ENCODE measurements at regions not wholly inside any gene's neighbourhood (a gene's known extent, or its start where the extent isn't known, plus 50 kb on each side); places are given as distances from the start of the nearest gene placed in this dataset.

DNA sequence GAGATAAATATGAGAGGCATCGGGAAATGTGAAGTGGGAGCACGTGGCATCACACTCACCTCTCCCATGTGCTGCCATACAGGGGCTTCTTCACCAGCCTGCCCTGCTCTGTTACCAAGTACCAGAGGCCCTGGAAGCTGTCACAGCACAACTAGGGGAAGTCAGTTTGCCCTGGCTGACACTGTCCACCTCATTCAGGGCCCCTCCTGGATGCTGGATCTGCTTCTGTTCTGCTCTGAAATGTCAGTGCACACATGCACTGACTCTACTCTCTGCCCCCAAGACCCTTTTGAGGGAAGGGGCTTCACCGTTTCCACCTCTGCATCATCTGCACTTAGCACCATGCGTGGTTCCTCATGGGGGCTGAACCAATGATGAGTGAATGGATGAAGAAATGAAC is 311.1 kb downstream of the EN1 start:
- TF ChIP-seq POLR2A (IDR thresholded peaks at IDR 0.05), result no peak
- TF ChIP-seq, protein P1, sequence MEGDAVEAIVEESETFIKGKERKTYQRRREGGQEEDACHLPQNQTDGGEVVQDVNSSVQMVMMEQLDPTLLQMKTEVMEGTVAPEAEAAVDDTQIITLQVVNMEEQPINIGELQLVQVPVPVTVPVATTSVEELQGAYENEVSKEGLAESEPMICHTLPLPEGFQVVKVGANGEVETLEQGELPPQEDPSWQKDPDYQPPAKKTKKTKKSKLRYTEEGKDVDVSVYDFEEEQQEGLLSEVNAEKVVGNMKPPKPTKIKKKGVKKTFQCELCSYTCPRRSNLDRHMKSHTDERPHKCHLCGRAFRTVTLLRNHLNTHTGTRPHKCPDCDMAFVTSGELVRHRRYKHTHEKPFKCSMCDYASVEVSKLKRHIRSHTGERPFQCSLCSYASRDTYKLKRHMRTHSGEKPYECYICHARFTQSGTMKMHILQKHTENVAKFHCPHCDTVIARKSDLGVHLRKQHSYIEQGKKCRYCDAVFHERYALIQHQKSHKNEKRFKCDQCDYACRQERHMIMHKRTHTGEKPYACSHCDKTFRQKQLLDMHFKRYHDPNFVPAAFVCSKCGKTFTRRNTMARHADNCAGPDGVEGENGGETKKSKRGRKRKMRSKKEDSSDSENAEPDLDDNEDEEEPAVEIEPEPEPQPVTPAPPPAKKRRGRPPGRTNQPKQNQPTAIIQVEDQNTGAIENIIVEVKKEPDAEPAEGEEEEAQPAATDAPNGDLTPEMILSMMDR (IDR thresholded peaks at IDR 0.05), result no peak
- 74 to 85% (median 76%) methylated on average over 4 of the region's 4 CpGs for WGBS, 4 donors
- Histone ChIP-seq H3K27ac (no peak overlapping the region), H3K4me1 (no peaks in the 10 kb centered on the region), H3K4me3 (no peak overlapping the region), H3K9me3 (no peaks in the 10 kb centered on the region), H3K36me3 (no peaks in the 10 kb centered on the region), H3K27me3 (peaks cover 0 to 3% (median 0%) of the 10 kb centered on the region in 9 donors)
- ATAC-seq (no peak), DNase-seq (no peak)
- intact Hi-C loops (cut with DNase I), result no loop called here

DNA sequence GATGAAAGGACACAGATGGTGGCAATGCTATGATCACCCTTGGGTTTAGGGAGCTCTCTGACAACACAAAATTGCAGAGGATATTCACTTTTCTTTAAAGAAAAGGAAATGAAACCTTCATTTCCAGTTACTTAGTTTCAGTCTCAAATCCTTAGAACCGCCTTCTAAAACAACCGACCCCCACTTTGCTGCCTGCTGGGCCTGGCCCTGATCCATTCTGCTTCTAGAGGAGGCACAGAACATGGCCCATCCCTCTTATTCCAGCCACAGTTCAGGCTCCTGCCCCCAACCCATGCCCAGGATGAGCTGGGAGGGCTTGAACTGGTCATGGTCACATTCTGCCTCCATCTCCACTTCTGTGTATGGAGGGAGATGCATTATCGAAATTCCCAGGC is 311.6 kb downstream of the EN1 start:
- intact Hi-C loops (cut with DNase I), result no loop called here
- H3K27me3 ChIP-seq, result peaks cover 0 to 3% (median 0%) of the 10 kb centered on the region in 9 donors
- no peak overlapping the region for H3K27ac ChIP-seq
- TF ChIP-seq, protein P1 (IDR thresholded peaks at IDR 0.05), result no peak
- no peak for TF ChIP-seq POLR2A (IDR thresholded peaks at IDR 0.05)
- 69 to 90% (median 81%) methylated on average over 3 of the region's 3 CpGs for WGBS, 4 donors
- H3K9me3 ChIP-seq, result no peaks in the 10 kb centered on the region
- DNase-seq, result no peak
- H3K4me1 ChIP-seq, result no peaks in the 10 kb centered on the region
- ATAC-seq, result no peak
- no peaks in the 10 kb centered on the region for H3K36me3 ChIP-seq
- H3K4me3 ChIP-seq, result no peak overlapping the region

DNA sequence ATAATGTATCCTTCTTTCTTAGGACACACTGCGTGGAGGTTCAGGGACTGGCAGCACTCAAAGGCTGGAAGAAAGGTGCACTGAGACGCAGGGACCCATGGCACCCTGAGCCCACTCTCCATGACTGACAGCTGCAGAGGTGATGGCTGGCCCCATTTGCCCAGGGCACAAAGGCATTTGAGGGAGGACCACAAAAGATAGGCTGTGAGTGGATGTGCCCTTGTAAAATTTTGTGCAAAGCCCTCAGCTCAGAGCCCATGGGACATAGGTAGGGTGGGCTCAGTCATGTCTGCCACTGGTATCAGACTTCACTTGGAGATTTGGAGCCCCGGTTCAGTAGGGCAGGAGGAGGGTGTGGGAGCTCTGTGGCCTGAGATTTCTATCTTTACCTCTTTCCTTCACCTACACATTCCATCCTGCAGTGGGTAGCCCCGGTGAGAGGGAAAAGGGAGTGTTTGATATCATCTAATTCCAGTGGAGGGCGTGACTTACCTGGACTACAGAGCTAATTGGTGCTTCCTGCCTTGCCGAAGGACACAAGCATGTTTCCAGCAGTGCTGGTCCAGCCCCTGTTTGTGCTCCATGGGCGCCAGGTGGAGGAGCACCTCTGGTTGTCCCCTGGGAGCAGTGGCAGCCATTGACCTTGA is 312.2 kb downstream of the EN1 start:
- no peak overlapping the region for H3K4me3 ChIP-seq
- no peak for DNase-seq
- whole genome bisulfite sequencing, 4 donors, result 56 to 79% (median 62%) methylated on average over 7 of the region's 7 CpGs
- no peaks in the 10 kb centered on the region for H3K36me3 ChIP-seq
- no peaks in the 10 kb centered on the region for H3K9me3 ChIP-seq
- no peak for ATAC-seq
- no peak for TF ChIP-seq POLR2A (IDR thresholded peaks at IDR 0.05)
- TF ChIP-seq, protein P1 (IDR thresholded peaks at IDR 0.05), result no peak
- H3K27ac ChIP-seq, result no peak overlapping the region
- peaks cover 0 to 3% (median 0%) of the 10 kb centered on the region in 9 donors for H3K27me3 ChIP-seq
- no peaks in the 10 kb centered on the region for H3K4me1 ChIP-seq
- intact Hi-C loops (cut with DNase I), result no loop called here

DNA sequence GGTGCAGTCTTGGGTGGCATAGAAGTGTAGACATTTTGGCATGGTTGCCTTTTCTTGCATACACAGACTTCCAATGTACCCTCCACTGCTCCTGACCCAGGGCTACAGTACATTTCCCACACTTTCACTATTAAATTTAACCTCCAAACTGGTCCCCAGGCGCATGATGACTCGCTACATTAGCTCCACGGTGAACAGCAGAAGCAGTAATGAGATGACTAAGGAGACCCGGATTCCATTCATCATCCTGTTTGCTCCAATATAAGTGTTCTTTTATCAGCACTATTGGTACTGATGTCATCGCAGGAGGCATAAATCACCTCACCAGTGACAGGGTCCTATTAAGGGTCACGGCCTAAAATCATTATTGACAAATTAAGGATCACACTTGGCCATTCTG is 316.5 kb downstream of the EN1 start:
- intact Hi-C loops (cut with DNase I), result no loop called here
- no peak for TF ChIP-seq POLR2A (IDR thresholded peaks at IDR 0.05)
- TF ChIP-seq, protein P1 (IDR thresholded peaks at IDR 0.05), result no peak

More for the DNA sequence above, 316.5 kb downstream of the EN1 start:
- Histone ChIP-seq H3K4me1 (no peaks in the 10 kb centered on the region), H3K27me3 (peaks cover 0 to 3% (median 0%) of the 10 kb centered on the region in 9 donors), H3K4me3 (no peak overlapping the region), H3K9me3 (no peaks in the 10 kb centered on the region), H3K36me3 (no peaks in the 10 kb centered on the region), H3K27ac (no peak overlapping the region)
- ATAC-seq (no peak), DNase-seq (no peak)
- 66 to 80% (median 72%) methylated on average over 6 of the region's 6 CpGs for WGBS, 4 donors
